GM12878 (cell line): ENCODE measurements at regions not wholly inside any gene's neighbourhood (a gene's known extent, or its start where the extent isn't known, plus 50 kb on each side); places are given as distances from the start of the nearest gene placed in this dataset.

Experiments used
- ATAC-seq: fragments of 200-7000 bp; cut with Tn5 transposase; 3 replicates; pipeline ENCODE4 v1.9.1; 2020; ENCODE audit warnings: mild to moderate bottlenecking, moderate library complexity
- BruUV-seq: library from RNA; stranded (reverse); fragments of 400-500 nt; replicated peaks from 2 replicates; lab custom pipeline; 2021; lab: Mats Ljungman, UMichigan
- CTCF ChIA-PET: fragments of 300-600 bp; sonication (Branson Sonifier 250); formaldehyde crosslinking; extraction: SDS; loops from one replicate; lab custom pipeline; 2021; ENCODE audit warnings: inconsistent platforms; lab: Yijun Ruan, JAX
- POLR2A ChIA-PET: fragments of 350-600 bp; formaldehyde crosslinking; extraction: SDS; loops from one replicate; lab custom pipeline; 2021; ENCODE audit warnings: inconsistent platforms; lab: Charles Lee
- RAD21 ChIA-PET: fragments of 300-600 bp; sonication (Branson Sonifier 250); formaldehyde crosslinking; loops from one replicate; lab custom pipeline; 2023; ENCODE audit warnings: antibody characterized with exemption; ENCODE audit not compliant: unreplicated experiment; lab: Charles Lee
- SMC1A ChIA-PET: fragments of 300-600 bp; sonication (Branson Sonifier 250); formaldehyde crosslinking; loops from one replicate; lab custom pipeline; 2023; ENCODE audit not compliant: unreplicated experiment, uncharacterized antibody; lab: Charles Lee
- DNase-seq: peaks from one replicate; pipeline ENCODE4 v3.0.0-alpha.2; 2011; ENCODE audit warnings: low read depth, low spot score
- FAIRE-seq: peaks from 3 replicates; lab custom pipeline; 2011; peaks lifted over from hg19 to GRCh38; lab: Jason Lieb, UNC
- H2AFZ ChIP-seq: 2 replicates; pipeline ENCODE4 v1.6.0; 2011; ENCODE audit warnings: low read depth, low read length, control low read depth; ENCODE audit not compliant: control insufficient read depth
- H3K27ac ChIP-seq: 2 replicates; pipeline ENCODE4 v1.5.1; 2011; ENCODE audit warnings: control low read depth; ENCODE audit not compliant: control insufficient read depth, insufficient read depth
- H3K27me3 ChIP-seq, 2 experiments: replicated peaks in 1 of 2; 2 replicates each; pipeline versions ENCODE4 v1.6.0 to v1.6.1; 2011; ENCODE audit warnings: low read length in 1 of 2; ENCODE audit not compliant: control insufficient read depth in 2 of 2, insufficient read depth in 2 of 2
- H3K36me3 ChIP-seq, 2 experiments: 2 replicates each; pipeline ENCODE4 v1.5.1; 2011; ENCODE audit warnings: low read length in 1 of 2; ENCODE audit not compliant: control insufficient read depth in 2 of 2, insufficient read depth in 2 of 2
- H3K4me1 ChIP-seq: 2 replicates; pipeline ENCODE4 v1.6.1; 2011; ENCODE audit warnings: mild to moderate bottlenecking, low read length, moderate library complexity, mixed read lengths; ENCODE audit not compliant: control insufficient read depth, insufficient read depth
- H3K4me2 ChIP-seq: 2 replicates; pipeline ENCODE4 v1.6.0; 2011; ENCODE audit warnings: control low read depth; ENCODE audit not compliant: control insufficient read depth, insufficient read depth
- H3K4me3 ChIP-seq: fragments of 200-600 bp; sonication (generic); 2 replicates; pipeline ENCODE4 v1.5.1; 2016
- H3K79me2 ChIP-seq: 2 replicates; pipeline ENCODE4 v1.6.0; 2011; ENCODE audit warnings: low read length; ENCODE audit not compliant: control insufficient read depth, insufficient read depth
- H3K9ac ChIP-seq: 2 replicates; pipeline ENCODE4 v1.8.0; 2011; ENCODE audit warnings: low read length, control low read depth, mixed read lengths; ENCODE audit not compliant: control insufficient read depth, insufficient read depth
- H3K9me3 ChIP-seq: replicated peaks from 3 replicates; pipeline ENCODE4 v1.5.1; 2011; ENCODE audit warnings: mild to moderate bottlenecking, low read length; ENCODE audit not compliant: control insufficient read depth, insufficient read depth
- H4K20me1 ChIP-seq: 2 replicates; pipeline ENCODE4 v1.6.0; 2011; ENCODE audit not compliant: control insufficient read depth, insufficient read depth
- ATF2 ChIP-seq: IDR thresholded peaks from 2 replicates; pipeline ENCODE4 v1.6.1; 2012; ENCODE audit warnings: low read length, inconsistent platforms
- DPF2 ChIP-seq: fragments of 450-650 bp; IDR thresholded peaks from 2 replicates; pipeline ENCODE4 v1.6.1; 2017; ENCODE audit warnings: mild to moderate bottlenecking
- GABPA ChIP-seq: IDR thresholded peaks from 2 replicates; pipeline ENCODE4 v1.6.1; 2014; ENCODE audit warnings: antibody characterized with exemption, low read depth, mild to moderate bottlenecking, inconsistent platforms
- IKZF1 ChIP-seq: fragments of 450-650 bp; conservative IDR thresholded peaks from 2 replicates; pipeline ENCODE4 v1.6.1; 2017; ENCODE audit warnings: antibody characterized with exemption, mild to moderate bottlenecking
- SMAD5 ChIP-seq: IDR thresholded peaks from 2 replicates; pipeline ENCODE4 v1.6.1; 2016; ENCODE audit warnings: antibody characterized with exemption, low read depth
- ZNF622 ChIP-seq: fragments of 450-650 bp; IDR thresholded peaks from 2 replicates; pipeline ENCODE4 v1.6.1; 2017; ENCODE audit warnings: mild to moderate bottlenecking, inconsistent platforms
- WGBS: methylation state at CpG from one replicate; pipeline ENCODE4 v1.1.6; 2016; ENCODE audit warnings: low lambda C conversion rate; ENCODE audit not compliant: insufficient replicate concordance, insufficient coverage; ENCODE audit errors: missing lambda C conversion rate; 5-methylcytosine and 5-hydroxymethylcytosine counted together
- in situ Hi-C: fragments of 300-500 bp; cut with MboI; formaldehyde crosslinking; loops from 9 replicates; pipeline ENCODE4 v1.14.3; 2018; ENCODE audit warnings: mixed read lengths
- intact Hi-C: fragments of 100-400 bp; cut with micrococcal nuclease; formaldehyde crosslinking; loops from one replicate; pipeline ENCODE4 v1.14.2; 2022; ENCODE audit not compliant: unreplicated experiment

GRCh38 chr9:82090046-82090445 is 101.5 kb downstream of the SPATA31D1 start (continued):
- TF ChIP-seq IKZF1: no peak
- TF ChIP-seq DPF2: no peak
- no peak for TF ChIP-seq ATF2

- Histone ChIP-seq H3K9me3 (no peaks in the 10 kb centered on the region; the same call in 2 of the 3 replicates), H3K79me2 (no peaks in the 10 kb centered on the region), H3K27me3 (no peaks in the 10 kb centered on the region), H3K27ac (no peak overlapping the region), H3K4me1 (no peaks in the 10 kb centered on the region), H3K4me2 (no peak overlapping the region), H3K9ac (no peak overlapping the region), H2AFZ (no peak overlapping the region), H3K4me3 (no peak overlapping the region), H4K20me1 (no peaks in the 10 kb centered on the region), H3K36me3 (no peaks in the 10 kb centered on the region)
- FAIRE-seq (no peak), ATAC-seq (no peak), DNase-seq (no peak)
- in situ Hi-C loops (no loop called here), intact Hi-C loops (no loop called here)
- 50% methylated on average over 1 of the region's 1 CpG for WGBS
- BruUV-seq: no TSS peak
- SMC1A ChIA-PET: interaction anchor here (1.0 to 2.1 kb wide), 3 partner anchors 9 to 31 kb away, joined by 3 to 8 read pairs (median 3); no protein-coding TSS in a partner anchor
- POLR2A ChIA-PET: interaction anchor here (1.1 kb wide), 1 partner anchor 10 kb away, joined by 3 read pairs; no protein-coding TSS in a partner anchor
- CTCF ChIA-PET: no interaction called here
- RAD21 ChIA-PET: interaction anchor here (1.1 to 1.6 kb wide), 3 partner anchors 9 to 44 kb away, joined by 3 to 5 read pairs (median 3); no protein-coding TSS in a partner anchor
- TF ChIP-seq ZNF622: no peak
Observed at GRCh38 chr9:82091100-82091499, 102.5 kb downstream of the SPATA31D1 start.

GRCh38 chr9:82091610-82092009 is 103.0 kb downstream of the SPATA31D1 start:
- FAIRE-seq (no peak), ATAC-seq (no peak), DNase-seq (no peak)
- RAD21 ChIA-PET: interaction anchor here (1.1 kb wide), 2 partner anchors 30 to 43 kb away, joined by 3 read pairs; no protein-coding TSS in a partner anchor
- Histone ChIP-seq H3K9me3 (no peaks in the 10 kb centered on the region; the same call in 2 of the 3 replicates), H3K79me2 (no peaks in the 10 kb centered on the region), H3K27ac (no peak overlapping the region), H3K9ac (no peak overlapping the region), H3K27me3 (no peaks in the 10 kb centered on the region), H3K4me3 (no peak overlapping the region), H3K4me1 (no peaks in the 10 kb centered on the region), H3K4me2 (no peak overlapping the region), H2AFZ (no peak overlapping the region), H3K36me3 (no peaks in the 10 kb centered on the region), H4K20me1 (no peaks in the 10 kb centered on the region)
- intact Hi-C loops: no loop called here
- 0% methylated on average over 2 of the region's 2 CpGs for WGBS
- SMC1A ChIA-PET: interaction anchor here (1.0 to 2.1 kb wide), 2 partner anchors 10 to 28 kb away, joined by 3 to 8 read pairs; no protein-coding TSS in a partner anchor
- CTCF ChIA-PET: no interaction called here
- BruUV-seq: no TSS peak
- TF ChIP-seq SMAD5: no peak
- no peak for TF ChIP-seq GABPA
- peak; percentile 51; the same call in 1 of the 2 replicates for TF ChIP-seq IKZF1
- POLR2A ChIA-PET: no interaction called here
- in situ Hi-C loops: no loop called here
